Bronchial epithelial cell (primary cell): ENCODE measurements at regions not wholly inside any gene's neighbourhood (a gene's known extent, or its start where the extent isn't known, plus 50 kb on each side); places are given as distances from the start of the nearest gene placed in this dataset.

Experiments
- DNase-seq: peaks from one replicate; pipeline ENCODE4 v3.0.0-alpha.2; 2010; ENCODE audit warnings: low read depth
- FAIRE-seq: peaks from 2 replicates; lab custom pipeline; 2011; peaks lifted over from hg19 to GRCh38; lab: Jason Lieb, UNC
- H3K27me3 ChIP-seq: 2 replicates; pipeline ENCODE4 v1.5.1; 2011; ENCODE audit warnings: low read length; ENCODE audit not compliant: control insufficient read depth, insufficient read depth
- H3K36me3 ChIP-seq: 2 replicates; pipeline ENCODE4 v1.5.1; 2011; ENCODE audit warnings: low read length; ENCODE audit not compliant: control insufficient read depth, insufficient read depth
- H3K4me3 ChIP-seq: 2 replicates; pipeline ENCODE4 v1.5.1; 2011; ENCODE audit warnings: mild to moderate bottlenecking, low read depth, low read length, control low read depth
- TF ChIP-seq, protein P1 (sequence below): IDR thresholded peaks from 2 replicates; pipeline ENCODE4 v1.5.1; 2011; ENCODE audit warnings: mild to moderate bottlenecking, moderate library complexity, low read length, control low read depth, inconsistent platforms; ENCODE audit not compliant: insufficient read depth, severe bottlenecking

GRCh38 chr14:34300330-34300729, 161.7 kb downstream of the SPTSSA start:
- TF ChIP-seq, protein P1, sequence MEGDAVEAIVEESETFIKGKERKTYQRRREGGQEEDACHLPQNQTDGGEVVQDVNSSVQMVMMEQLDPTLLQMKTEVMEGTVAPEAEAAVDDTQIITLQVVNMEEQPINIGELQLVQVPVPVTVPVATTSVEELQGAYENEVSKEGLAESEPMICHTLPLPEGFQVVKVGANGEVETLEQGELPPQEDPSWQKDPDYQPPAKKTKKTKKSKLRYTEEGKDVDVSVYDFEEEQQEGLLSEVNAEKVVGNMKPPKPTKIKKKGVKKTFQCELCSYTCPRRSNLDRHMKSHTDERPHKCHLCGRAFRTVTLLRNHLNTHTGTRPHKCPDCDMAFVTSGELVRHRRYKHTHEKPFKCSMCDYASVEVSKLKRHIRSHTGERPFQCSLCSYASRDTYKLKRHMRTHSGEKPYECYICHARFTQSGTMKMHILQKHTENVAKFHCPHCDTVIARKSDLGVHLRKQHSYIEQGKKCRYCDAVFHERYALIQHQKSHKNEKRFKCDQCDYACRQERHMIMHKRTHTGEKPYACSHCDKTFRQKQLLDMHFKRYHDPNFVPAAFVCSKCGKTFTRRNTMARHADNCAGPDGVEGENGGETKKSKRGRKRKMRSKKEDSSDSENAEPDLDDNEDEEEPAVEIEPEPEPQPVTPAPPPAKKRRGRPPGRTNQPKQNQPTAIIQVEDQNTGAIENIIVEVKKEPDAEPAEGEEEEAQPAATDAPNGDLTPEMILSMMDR: no peak
- Histone ChIP-seq H3K27me3 (peaks cover 2% of the 10 kb centered on the region), H3K4me3 (no peak overlapping the region), H3K36me3 (no peaks in the 10 kb centered on the region)
- FAIRE-seq: no peak
- DNase-seq: no peak

DNA sequence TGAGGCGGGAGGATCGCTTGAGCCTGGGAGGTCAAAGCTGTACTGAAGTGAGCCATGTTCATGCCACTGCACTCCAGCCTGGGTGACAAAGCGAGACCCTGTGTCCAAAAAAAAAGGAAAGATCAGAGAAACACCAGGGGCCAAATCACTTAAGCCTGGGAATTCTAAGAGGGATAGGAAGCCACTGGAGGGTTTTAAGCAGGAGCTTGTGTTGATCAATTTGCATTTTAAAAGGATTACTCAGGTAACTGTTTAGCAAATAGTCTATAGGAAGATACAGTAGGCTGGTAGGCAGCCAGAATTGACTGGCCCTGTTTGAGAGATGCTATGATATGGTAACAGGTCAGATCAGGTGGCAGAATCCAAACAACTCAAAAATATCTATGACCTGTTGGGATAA, 162.7 kb downstream of the SPTSSA start:
- no peak for FAIRE-seq
- DNase-seq: no peak
- H3K36me3 ChIP-seq: no peaks in the 10 kb centered on the region
- TF ChIP-seq, protein P1: no peak
- no peak overlapping the region for H3K4me3 ChIP-seq
- H3K27me3 ChIP-seq: peaks cover 2% of the 10 kb centered on the region

DNA sequence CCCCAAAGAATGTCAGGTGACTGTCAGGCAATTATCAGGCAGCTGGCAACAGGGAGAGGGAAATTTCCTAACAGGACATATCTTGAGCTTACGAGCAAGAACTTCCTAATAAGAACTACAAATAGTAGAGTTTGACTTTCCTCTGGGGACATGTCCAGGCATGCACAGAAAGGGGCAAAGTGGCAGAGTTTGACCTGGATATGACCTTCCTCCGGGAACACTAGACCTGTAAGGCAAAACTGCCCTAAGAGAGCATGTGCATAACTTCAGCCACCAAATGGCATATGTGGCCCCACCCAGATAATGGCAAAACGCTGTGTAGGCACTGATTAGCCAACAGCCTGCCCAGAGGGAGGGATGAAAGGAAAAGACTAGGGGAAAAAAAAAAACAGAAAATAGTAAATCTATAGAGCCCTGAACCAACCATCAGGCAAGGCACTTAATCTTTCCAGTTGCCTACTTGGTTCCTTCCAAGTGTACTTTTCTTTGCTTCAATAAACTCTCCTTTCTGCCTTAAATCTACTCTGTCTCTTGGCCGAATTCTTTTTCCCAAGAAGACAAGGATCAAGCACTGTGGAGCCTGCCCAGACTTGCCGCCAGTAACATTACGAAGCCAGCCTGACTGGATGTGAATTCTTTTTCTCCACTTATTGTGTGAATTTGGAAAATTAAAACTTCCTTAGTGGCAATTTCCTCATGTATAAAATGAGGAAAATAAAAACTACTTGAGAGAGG, 164.1 kb downstream of the SPTSSA start:
- peaks cover 3% of the 10 kb centered on the region for H3K27me3 ChIP-seq
- DNase-seq: peak; percentile 74
- FAIRE-seq: no peak
- H3K36me3 ChIP-seq: no peaks in the 10 kb centered on the region
- H3K4me3 ChIP-seq: no peak overlapping the region
- TF ChIP-seq, protein P1: no peak

- Histone ChIP-seq H3K4me3 (no peak overlapping the region), H3K36me3 (no peaks in the 10 kb centered on the region), H3K27me3 (no peaks in the 10 kb centered on the region)
- TF ChIP-seq, protein P1: no peak
- FAIRE-seq: no peak
- no peak for DNase-seq
These were observed 178.4 kb downstream of the SPTSSA start for GRCh38 chr14:34283590-34283989.

GRCh38 chr14:34277191-34277590, 184.8 kb downstream of the SPTSSA start:
- Histone ChIP-seq H3K27me3 (no peaks in the 10 kb centered on the region), H3K4me3 (no peak overlapping the region), H3K36me3 (no peaks in the 10 kb centered on the region)
- TF ChIP-seq, protein P1: no peak
- DNase-seq (no peak), FAIRE-seq (no peak)

DNA sequence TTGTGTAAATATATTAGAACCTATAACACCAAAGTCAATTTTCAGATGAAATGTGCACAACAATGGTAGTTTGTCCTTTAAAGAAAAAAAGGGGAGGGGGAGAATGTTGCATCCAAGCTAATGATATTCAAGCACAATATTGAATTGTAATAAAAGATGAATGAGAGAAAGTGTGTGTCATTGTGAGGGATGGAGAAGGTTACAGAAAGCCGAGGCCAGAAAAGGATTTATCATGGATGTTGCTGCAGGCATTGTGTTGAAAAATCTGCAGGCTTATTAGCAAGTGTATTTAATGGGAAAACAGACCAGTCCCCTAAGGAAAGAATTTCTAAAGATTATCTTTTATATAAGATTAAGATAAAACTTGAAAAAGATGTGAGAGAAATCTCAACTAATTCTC, 186.5 kb downstream of the SPTSSA start:
- no peak overlapping the region for H3K4me3 ChIP-seq
- H3K36me3 ChIP-seq: no peaks in the 10 kb centered on the region
- TF ChIP-seq, protein P1: no peak
- peaks cover 2% of the 10 kb centered on the region for H3K27me3 ChIP-seq
- no peak for FAIRE-seq
- no peak for DNase-seq
